Neural cell (in vitro differentiated cells): ENCODE measurements at regions not wholly inside any gene's neighbourhood (a gene's known extent, or its start where the extent isn't known, plus 50 kb on each side); places are given as distances from the start of the nearest gene placed in this dataset.

Experiments used
- H2AFZ ChIP-seq: fragments of 200-600, 300-800 bp; sonication (generic), shearing (Covaris generic); 2 replicates; pipeline ENCODE4 v1.6.0; 2014; ENCODE audit warnings: low read depth, mild to moderate bottlenecking, antibody characterized with exemption, low read length, moderate library complexity
- H3F3A ChIP-seq: fragments of 200-600 bp; shearing (Covaris generic); 2 replicates; pipeline ENCODE4 v1.6.1; 2016; ENCODE audit warnings: mild to moderate bottlenecking, moderate library complexity, mixed read lengths, antibody characterized with exemption, low read length; ENCODE audit not compliant: insufficient read depth, poor library complexity, severe bottlenecking
- H3K27ac ChIP-seq: fragments of 200-600, 300-800 bp; sonication (generic), shearing (Covaris generic); 2 replicates; pipeline ENCODE4 v1.5.1; 2014; ENCODE audit warnings: mild to moderate bottlenecking, low read length, moderate library complexity
- H3K27me3 ChIP-seq: fragments of 300-800, 200-600 bp; sonication (generic), shearing (Covaris generic); 2 replicates; pipeline ENCODE4 v1.6.0; 2014; ENCODE audit warnings: mild to moderate bottlenecking, low read depth, low read length, moderate library complexity; ENCODE audit not compliant: insufficient read depth
- H3K36me3 ChIP-seq: fragments of 300-800, 200-600 bp; sonication (generic), shearing (Covaris generic); 2 replicates; pipeline ENCODE4 v1.5.1; 2014; ENCODE audit warnings: mild to moderate bottlenecking, antibody characterized with exemption, low read length, moderate library complexity; ENCODE audit not compliant: insufficient read depth
- H3K4me2 ChIP-seq: fragments of 300-800, 200-600 bp; sonication (generic), shearing (Covaris generic); 2 replicates; pipeline ENCODE4 v1.6.0; 2014; ENCODE audit warnings: mild to moderate bottlenecking, low read length
- H3K4me3 ChIP-seq: fragments of 300-800, 200-600 bp; sonication (generic), shearing (Covaris generic); 2 replicates; pipeline ENCODE4 v1.5.1; 2014; ENCODE audit warnings: mild to moderate bottlenecking, low read length, moderate library complexity
- H3K79me2 ChIP-seq: fragments of 200-600 bp; shearing (Covaris generic); replicated peaks from 2 replicates; pipeline ENCODE4 v1.6.0; 2014; ENCODE audit warnings: mild to moderate bottlenecking, low read length, moderate library complexity; ENCODE audit not compliant: insufficient read depth
- H3K9ac ChIP-seq: fragments of 300-800, 200-600 bp; sonication (generic), shearing (Covaris generic); 2 replicates; pipeline ENCODE4 v1.6.1; 2016; ENCODE audit warnings: mild to moderate bottlenecking, low read length, mixed read lengths
- H3K9me2 ChIP-seq: fragments of 200-600 bp; shearing (Covaris generic); 2 replicates; pipeline ENCODE4 v1.6.1; 2016; ENCODE audit warnings: mild to moderate bottlenecking, low read length, mixed read lengths; ENCODE audit not compliant: insufficient read depth
- H3K9me3 ChIP-seq: fragments of 200-600, 300-800 bp; sonication (generic), shearing (Covaris generic); 2 replicates; pipeline ENCODE4 v1.6.1; 2016; ENCODE audit warnings: mild to moderate bottlenecking, mixed run types, low read length, moderate library complexity, mixed read lengths
- H4K20me1 ChIP-seq: fragments of 200-600 bp; shearing (Covaris generic); 2 replicates; pipeline ENCODE4 v1.6.1; 2016; ENCODE audit warnings: mild to moderate bottlenecking, mixed run types; ENCODE audit not compliant: insufficient read depth
- EP300 ChIP-seq: fragments of 450-650 bp; conservative IDR thresholded peaks from 2 replicates; pipeline ENCODE4 v1.6.1; 2014; ENCODE audit warnings: antibody characterized with exemption, mild to moderate bottlenecking, moderate library complexity; ENCODE audit not compliant: poor library complexity, severe bottlenecking
- EZH2 ChIP-seq: fragments of 200-600, 300-800 bp; shearing (Covaris generic), sonication (generic); IDR thresholded peaks from 2 replicates; pipeline ENCODE4 v1.6.1; 2014; ENCODE audit warnings: antibody characterized with exemption, low read length, borderline replicate concordance, mild to moderate bottlenecking; ENCODE audit not compliant: insufficient read depth, poor library complexity, severe bottlenecking
- MXI1 ChIP-seq: fragments of 450-650 bp; conservative IDR thresholded peaks from 2 replicates; pipeline ENCODE4 v1.6.1; 2014; ENCODE audit warnings: antibody characterized with exemption, mild to moderate bottlenecking; ENCODE audit not compliant: poor library complexity, severe bottlenecking
- POLR2AphosphoS5 ChIP-seq: IDR thresholded peaks from 2 replicates; pipeline ENCODE4 v1.6.1; 2012
- RAD21 ChIP-seq: fragments of 450-650 bp; conservative IDR thresholded peaks from 2 replicates; pipeline ENCODE4 v1.6.1; 2014; ENCODE audit warnings: antibody characterized with exemption, mild to moderate bottlenecking, moderate library complexity
- SMC3 ChIP-seq: fragments of 450-650 bp; conservative IDR thresholded peaks from 2 replicates; pipeline ENCODE4 v1.6.1; 2014; ENCODE audit warnings: antibody characterized with exemption, mild to moderate bottlenecking, moderate library complexity; ENCODE audit not compliant: poor library complexity
- TAF1 ChIP-seq: IDR thresholded peaks from 2 replicates; pipeline ENCODE4 v1.6.1; 2012; ENCODE audit warnings: low read depth
- TF ChIP-seq, protein P1 (sequence below): fragments of 450-650 bp; IDR thresholded peaks from 2 replicates; pipeline ENCODE4 v1.5.1; 2014; ENCODE audit warnings: antibody characterized with exemption, mild to moderate bottlenecking, moderate library complexity; ENCODE audit not compliant: poor library complexity, severe bottlenecking
- TF ChIP-seq, protein P2 (sequence below): IDR thresholded peaks from 2 replicates; pipeline ENCODE4 v1.6.1; 2012; ENCODE audit warnings: borderline replicate concordance

DNA sequence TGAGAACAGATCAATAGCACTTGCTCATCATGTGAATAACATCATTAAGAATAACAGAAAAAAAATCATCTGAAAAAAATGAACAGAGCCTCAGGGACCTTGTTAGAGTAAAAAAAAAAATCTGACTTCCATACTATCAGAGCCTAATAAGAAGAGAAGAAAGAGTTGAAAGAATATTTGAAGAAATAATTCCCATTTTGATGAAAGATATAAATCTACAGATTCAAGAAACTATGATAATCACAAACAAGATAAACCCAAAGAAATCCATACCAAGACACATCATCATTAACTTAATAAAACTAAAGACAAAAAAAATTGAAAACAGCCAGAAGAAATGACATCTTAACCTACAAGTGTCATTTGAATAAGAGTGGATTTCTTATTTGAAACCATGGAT, 134.4 kb downstream of the BMS1 start:
- TF ChIP-seq SMC3 (no peak), TAF1 (no peak)
- H3K27ac ChIP-seq, result no peak overlapping the region
- H3K9me2 ChIP-seq, result no peaks in the 10 kb centered on the region
- no peaks in the 10 kb centered on the region for H3K36me3 ChIP-seq
- no peak overlapping the region for H3K4me2 ChIP-seq
- H3F3A ChIP-seq, result no peaks in the 10 kb centered on the region
- H3K79me2 ChIP-seq, result no peaks in the 10 kb centered on the region
- H3K9ac ChIP-seq, result no peak overlapping the region
- no peaks in the 10 kb centered on the region for H3K9me3 ChIP-seq
- no peaks in the 10 kb centered on the region for H3K27me3 ChIP-seq
- no peak overlapping the region for H2AFZ ChIP-seq
- no peak overlapping the region for H3K4me3 ChIP-seq
- H4K20me1 ChIP-seq, result no peaks in the 10 kb centered on the region

DNA sequence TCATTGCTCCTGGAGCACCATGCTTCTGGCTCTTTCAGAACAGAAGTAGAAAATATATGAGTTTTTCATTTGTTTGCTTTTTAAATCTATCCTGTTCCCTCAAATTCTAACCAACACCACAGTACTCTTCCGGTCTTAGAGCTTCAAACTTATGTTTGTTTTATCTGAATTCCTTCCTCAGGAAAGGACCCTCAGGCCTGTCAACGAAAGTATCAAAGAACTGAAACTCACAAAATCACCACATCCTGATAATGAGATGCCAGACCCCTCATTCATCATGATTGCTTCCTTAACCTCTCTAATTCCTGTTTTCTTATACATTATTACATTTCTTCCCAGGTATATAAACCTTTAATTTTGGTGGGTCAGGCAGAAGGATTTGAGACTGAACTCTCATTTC, 135.2 kb downstream of the BMS1 start:
- Histone ChIP-seq H3K27me3 (no peaks in the 10 kb centered on the region), H3F3A (no peaks in the 10 kb centered on the region), H3K4me3 (no peak overlapping the region), H3K4me2 (no peak overlapping the region), H2AFZ (no peak overlapping the region), H3K9ac (no peak overlapping the region), H3K79me2 (no peaks in the 10 kb centered on the region), H4K20me1 (no peaks in the 10 kb centered on the region), H3K36me3 (no peaks in the 10 kb centered on the region), H3K27ac (no peak overlapping the region), H3K9me3 (no peaks in the 10 kb centered on the region), H3K9me2 (no peaks in the 10 kb centered on the region)
- TF ChIP-seq RAD21 (no peak), EZH2 (no peak), SMC3 (no peak), POLR2AphosphoS5 (no peak), TAF1 (no peak), MXI1 (no peak), EP300 (no peak)
- TF ChIP-seq, protein P1, sequence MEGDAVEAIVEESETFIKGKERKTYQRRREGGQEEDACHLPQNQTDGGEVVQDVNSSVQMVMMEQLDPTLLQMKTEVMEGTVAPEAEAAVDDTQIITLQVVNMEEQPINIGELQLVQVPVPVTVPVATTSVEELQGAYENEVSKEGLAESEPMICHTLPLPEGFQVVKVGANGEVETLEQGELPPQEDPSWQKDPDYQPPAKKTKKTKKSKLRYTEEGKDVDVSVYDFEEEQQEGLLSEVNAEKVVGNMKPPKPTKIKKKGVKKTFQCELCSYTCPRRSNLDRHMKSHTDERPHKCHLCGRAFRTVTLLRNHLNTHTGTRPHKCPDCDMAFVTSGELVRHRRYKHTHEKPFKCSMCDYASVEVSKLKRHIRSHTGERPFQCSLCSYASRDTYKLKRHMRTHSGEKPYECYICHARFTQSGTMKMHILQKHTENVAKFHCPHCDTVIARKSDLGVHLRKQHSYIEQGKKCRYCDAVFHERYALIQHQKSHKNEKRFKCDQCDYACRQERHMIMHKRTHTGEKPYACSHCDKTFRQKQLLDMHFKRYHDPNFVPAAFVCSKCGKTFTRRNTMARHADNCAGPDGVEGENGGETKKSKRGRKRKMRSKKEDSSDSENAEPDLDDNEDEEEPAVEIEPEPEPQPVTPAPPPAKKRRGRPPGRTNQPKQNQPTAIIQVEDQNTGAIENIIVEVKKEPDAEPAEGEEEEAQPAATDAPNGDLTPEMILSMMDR, result no peak
- TF ChIP-seq, protein P2, sequence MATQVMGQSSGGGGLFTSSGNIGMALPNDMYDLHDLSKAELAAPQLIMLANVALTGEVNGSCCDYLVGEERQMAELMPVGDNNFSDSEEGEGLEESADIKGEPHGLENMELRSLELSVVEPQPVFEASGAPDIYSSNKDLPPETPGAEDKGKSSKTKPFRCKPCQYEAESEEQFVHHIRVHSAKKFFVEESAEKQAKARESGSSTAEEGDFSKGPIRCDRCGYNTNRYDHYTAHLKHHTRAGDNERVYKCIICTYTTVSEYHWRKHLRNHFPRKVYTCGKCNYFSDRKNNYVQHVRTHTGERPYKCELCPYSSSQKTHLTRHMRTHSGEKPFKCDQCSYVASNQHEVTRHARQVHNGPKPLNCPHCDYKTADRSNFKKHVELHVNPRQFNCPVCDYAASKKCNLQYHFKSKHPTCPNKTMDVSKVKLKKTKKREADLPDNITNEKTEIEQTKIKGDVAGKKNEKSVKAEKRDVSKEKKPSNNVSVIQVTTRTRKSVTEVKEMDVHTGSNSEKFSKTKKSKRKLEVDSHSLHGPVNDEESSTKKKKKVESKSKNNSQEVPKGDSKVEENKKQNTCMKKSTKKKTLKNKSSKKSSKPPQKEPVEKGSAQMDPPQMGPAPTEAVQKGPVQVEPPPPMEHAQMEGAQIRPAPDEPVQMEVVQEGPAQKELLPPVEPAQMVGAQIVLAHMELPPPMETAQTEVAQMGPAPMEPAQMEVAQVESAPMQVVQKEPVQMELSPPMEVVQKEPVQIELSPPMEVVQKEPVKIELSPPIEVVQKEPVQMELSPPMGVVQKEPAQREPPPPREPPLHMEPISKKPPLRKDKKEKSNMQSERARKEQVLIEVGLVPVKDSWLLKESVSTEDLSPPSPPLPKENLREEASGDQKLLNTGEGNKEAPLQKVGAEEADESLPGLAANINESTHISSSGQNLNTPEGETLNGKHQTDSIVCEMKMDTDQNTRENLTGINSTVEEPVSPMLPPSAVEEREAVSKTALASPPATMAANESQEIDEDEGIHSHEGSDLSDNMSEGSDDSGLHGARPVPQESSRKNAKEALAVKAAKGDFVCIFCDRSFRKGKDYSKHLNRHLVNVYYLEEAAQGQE, result no peak

DNA sequence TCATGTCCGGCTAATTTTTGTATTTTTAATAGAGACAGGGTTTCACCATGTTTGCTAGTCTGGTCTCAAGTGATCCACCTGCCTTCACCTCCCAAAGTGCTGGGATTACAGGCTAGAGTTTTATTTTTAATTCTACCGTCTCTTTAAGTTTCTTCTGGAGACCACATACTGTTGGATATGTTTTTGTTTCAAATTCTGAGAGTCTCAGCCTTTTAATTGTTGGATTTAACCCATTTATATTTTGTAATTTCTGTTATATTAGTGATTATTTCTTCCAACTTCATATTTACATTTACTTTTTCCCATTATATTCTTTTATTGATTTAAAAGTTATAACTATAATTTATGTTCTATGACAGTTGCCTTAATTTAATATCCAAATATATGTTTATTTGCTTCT, 139.4 kb downstream of the BMS1 start:
- no peak overlapping the region for H3K9ac ChIP-seq
- no peak for TF ChIP-seq MXI1
- no peak for TF ChIP-seq POLR2AphosphoS5
- TF ChIP-seq, protein P1, result no peak
- TF ChIP-seq EP300, result no peak
- no peak for TF ChIP-seq SMC3
- TF ChIP-seq, protein P2, result no peak
- no peak for TF ChIP-seq RAD21
- no peak for TF ChIP-seq TAF1
- TF ChIP-seq EZH2, result no peak
- H3K36me3 ChIP-seq, result no peaks in the 10 kb centered on the region

More for the DNA sequence above, 139.4 kb downstream of the BMS1 start:
- Histone ChIP-seq H3K79me2 (no peaks in the 10 kb centered on the region), H3K9me2 (no peaks in the 10 kb centered on the region), H3K9me3 (no peaks in the 10 kb centered on the region), H3K4me2 (no peak overlapping the region), H3K4me3 (no peak overlapping the region), H2AFZ (no peak overlapping the region), H3F3A (no peaks in the 10 kb centered on the region), H4K20me1 (no peaks in the 10 kb centered on the region), H3K27ac (no peak overlapping the region), H3K27me3 (no peaks in the 10 kb centered on the region)
